ENCODE measurements at regions not wholly inside any gene's neighbourhood (a gene's known extent, or its start where the extent isn't known, plus 50 kb on each side); places are given as distances from the start of the nearest gene placed in this dataset.

- Histone ChIP-seq H3K4me3 (no peak overlapping the region), H3K36me3 (no peaks in the 10 kb centered on the region), H3K4me1 (no peaks in the 10 kb centered on the region), H3K27ac (no peak overlapping the region), H3K9me3 (no peaks in the 10 kb centered on the region), H3K27me3 (no peaks in the 10 kb centered on the region)
- TF ChIP-seq CTCF (IDR thresholded peaks at IDR 0.05) (no peak), POLR2A (IDR thresholded peaks at IDR 0.05) (no peak)
- no peak for ATAC-seq
- intact Hi-C loops (cut with DNase I): no loop called here
- 36% methylated on average over 2 of the region's 2 CpGs for WGBS (ENCODE audit: insufficient coverage, low coverage, low lambda C conversion rate, missing lambda C conversion rate)
- no peak for DNase-seq
Measured at GRCh38 chr5:121271546-121271945, 580.1 kb upstream of the FTMT start.

GRCh38 chr5:121273833-121274433 lies 577.7 kb upstream of the FTMT start:
- 7% methylated on average over 2 of the region's 2 CpGs for WGBS (ENCODE audit: insufficient coverage, low coverage, low lambda C conversion rate, missing lambda C conversion rate)
- no peak for ATAC-seq
- no peak for DNase-seq
- no peaks in the 10 kb centered on the region for H3K27me3 ChIP-seq
- no peak overlapping the region for H3K27ac ChIP-seq
- intact Hi-C loops (cut with DNase I): no loop called here
- no peaks in the 10 kb centered on the region for H3K36me3 ChIP-seq
- TF ChIP-seq POLR2A (IDR thresholded peaks at IDR 0.05) (no peak), CTCF (IDR thresholded peaks at IDR 0.05) (no peak)
- H3K4me1 ChIP-seq: no peaks in the 10 kb centered on the region
- no peak overlapping the region for H3K4me3 ChIP-seq
- no peaks in the 10 kb centered on the region for H3K9me3 ChIP-seq

- H3K4me3 ChIP-seq: no peak overlapping the region
- no peaks in the 10 kb centered on the region for H3K9me3 ChIP-seq
- DNase-seq (no peak), ATAC-seq (no peak)
- intact Hi-C loops (cut with DNase I): no loop called here
- no peak overlapping the region for H3K27ac ChIP-seq
- TF ChIP-seq CTCF (IDR thresholded peaks at IDR 0.05) (no peak), POLR2A (IDR thresholded peaks at IDR 0.05) (no peak)
- WGBS (ENCODE audit: insufficient coverage, low coverage, low lambda C conversion rate, missing lambda C conversion rate): 70% methylated on average over 4 of the region's 4 CpGs
- no peaks in the 10 kb centered on the region for H3K27me3 ChIP-seq
- H3K4me1 ChIP-seq: no peaks in the 10 kb centered on the region
- no peaks in the 10 kb centered on the region for H3K36me3 ChIP-seq
Measured at GRCh38 chr5:121279801-121280200, 571.9 kb upstream of the FTMT start.

- whole genome bisulfite sequencing (ENCODE audit: insufficient coverage, low coverage, low lambda C conversion rate, missing lambda C conversion rate): 48% methylated on average over 4 of the region's 4 CpGs
- ATAC-seq: no peak
- intact Hi-C loops (cut with DNase I): no loop called here
- Histone ChIP-seq H3K27ac (no peak overlapping the region), H3K27me3 (no peaks in the 10 kb centered on the region), H3K36me3 (no peaks in the 10 kb centered on the region), H3K9me3 (no peaks in the 10 kb centered on the region), H3K4me3 (no peak overlapping the region), H3K4me1 (no peaks in the 10 kb centered on the region)
- no peak for DNase-seq
- no peak for TF ChIP-seq CTCF (IDR thresholded peaks at IDR 0.05)
- TF ChIP-seq POLR2A (IDR thresholded peaks at IDR 0.05): no peak
Measured at GRCh38 chr5:121285801-121286521, 565.7 kb upstream of the FTMT start.
